IMR-90 (cell line): ENCODE measurements at regions not wholly inside any gene's neighbourhood (a gene's known extent, or its start where the extent isn't known, plus 50 kb on each side); places are given as distances from the start of the nearest gene placed in this dataset.

ENCODE experiments used
- ATAC-seq: fragments of 200-7000 bp; cut with Tn5 transposase; 2 replicates; pipeline ENCODE4 v1.9.1; 2020; ENCODE audit warnings: low read depth, mild to moderate bottlenecking, moderate library complexity
- BruUV-seq: library from RNA; stranded (reverse); fragments of 400-500 nt; replicated peaks from 2 replicates; lab custom pipeline; 2021; lab: Mats Ljungman, UMichigan
- CTCF ChIA-PET: fragments of 300-600 bp; formaldehyde crosslinking; extraction: SDS; loops from one replicate; lab custom pipeline; 2021; ENCODE audit warnings: antibody characterized with exemption; lab: Yijun Ruan, JAX
- POLR2A ChIA-PET: fragments of 300-600 bp; sonication (Branson Sonifier 250); formaldehyde crosslinking; loops from one replicate; lab custom pipeline; 2022; ENCODE audit warnings: antibody characterized with exemption; ENCODE audit not compliant: unreplicated experiment; lab: Charles Lee
- DNase-seq: peaks from one replicate; pipeline ENCODE4 v3.0.0; 2013
- H2AFZ ChIP-seq: replicated peaks from 2 replicates; pipeline ENCODE3; 2013; ENCODE audit warnings: low read length, mild to moderate bottlenecking; ENCODE audit not compliant: poor library complexity
- H2AK5ac ChIP-seq: 2 replicates; pipeline ENCODE4 v1.6.1; 2013; ENCODE audit warnings: low read depth, low read length, inconsistent platforms
- H2AK9ac ChIP-seq: replicated peaks from 2 replicates; pipeline ENCODE3; 2013; ENCODE audit warnings: mild to moderate bottlenecking, low read depth, low read length, moderate library complexity; ENCODE audit not compliant: poor library complexity
- H2BK120ac ChIP-seq: 2 replicates; pipeline ENCODE4 v1.6.1; 2013; ENCODE audit warnings: low read depth, low read length, inconsistent platforms
- H2BK15ac ChIP-seq: 3 replicates; pipeline ENCODE4 v1.6.1; 2013; ENCODE audit warnings: low read depth, low read length, inconsistent platforms
- H2BK20ac ChIP-seq: 2 replicates; pipeline ENCODE4 v1.6.1; 2013; ENCODE audit warnings: low read depth, mild to moderate bottlenecking, inconsistent platforms, low read length, moderate library complexity
- H2BK5ac ChIP-seq: 2 replicates; pipeline ENCODE4 v1.6.1; 2013; ENCODE audit warnings: mild to moderate bottlenecking, low read depth, low read length, inconsistent platforms; ENCODE audit not compliant: poor library complexity, severe bottlenecking
- H3K14ac ChIP-seq: replicated peaks from 2 replicates; pipeline ENCODE4 v1.6.1; 2013; ENCODE audit warnings: low read depth, low read length, inconsistent platforms
- H3K18ac ChIP-seq: 2 replicates; pipeline ENCODE4 v1.6.1; 2013; ENCODE audit warnings: low read depth, low read length, control low read depth
- H3K23ac ChIP-seq: 2 replicates; pipeline ENCODE4 v1.6.1; 2013; ENCODE audit warnings: low read depth, low read length, inconsistent platforms
- H3K27ac ChIP-seq: 2 replicates; pipeline ENCODE4 v1.5.1; 2013; ENCODE audit warnings: mild to moderate bottlenecking, control low read depth, low read length; ENCODE audit not compliant: insufficient read depth
- H3K27me3 ChIP-seq: 2 replicates; pipeline ENCODE4 v1.6.1; 2013; ENCODE audit warnings: low read length; ENCODE audit not compliant: control insufficient read depth, insufficient read depth
- H3K36me3 ChIP-seq: 2 replicates; pipeline ENCODE4 v1.6.1; 2013; ENCODE audit warnings: low read length, mixed read lengths; ENCODE audit not compliant: control insufficient read depth, insufficient read depth
- H3K4ac ChIP-seq: 2 replicates; pipeline ENCODE4 v1.6.1; 2013; ENCODE audit warnings: low read depth, low read length, inconsistent platforms
- H3K4me1 ChIP-seq: 2 replicates; pipeline ENCODE4 v1.6.1; 2013; ENCODE audit warnings: low read length, mixed read lengths; ENCODE audit not compliant: control insufficient read depth, insufficient read depth
- H3K4me2 ChIP-seq: 2 replicates; pipeline ENCODE4 v1.6.1; 2013; ENCODE audit warnings: low read depth, mild to moderate bottlenecking, control low read depth, low read length, moderate library complexity
- H3K4me3 ChIP-seq: 2 replicates; pipeline ENCODE4 v1.5.1; 2013; ENCODE audit warnings: low read depth, mild to moderate bottlenecking, control low read depth, low read length, moderate library complexity; ENCODE audit not compliant: insufficient read depth
- H3K56ac ChIP-seq: 2 replicates; pipeline ENCODE4 v1.6.1; 2013; ENCODE audit warnings: low read length, inconsistent platforms; ENCODE audit not compliant: insufficient read depth; ENCODE audit errors: extremely low read depth
- H3K79me1 ChIP-seq, 2 experiments: 2 replicates each; pipeline ENCODE4 v1.6.1; 2013; ENCODE audit warnings: low read length in 2 of 2, inconsistent platforms in 1 of 2, low read depth in 1 of 2
- H3K9ac ChIP-seq: 2 replicates; pipeline ENCODE4 v1.6.1; 2013; ENCODE audit warnings: low read depth, low read length, control low read depth
- H3K9me1 ChIP-seq: 2 replicates; pipeline ENCODE4 v1.6.1; 2013; ENCODE audit warnings: low read length, inconsistent platforms; ENCODE audit not compliant: insufficient read depth
- H3K9me3 ChIP-seq: 2 replicates; pipeline ENCODE4 v1.6.1; 2013; ENCODE audit warnings: low read length; ENCODE audit not compliant: control insufficient read depth, insufficient read depth
- H4K20me1 ChIP-seq: 2 replicates; pipeline ENCODE4 v1.6.1; 2013; ENCODE audit warnings: low read length, inconsistent platforms; ENCODE audit not compliant: insufficient read depth
- H4K5ac ChIP-seq: 2 replicates; pipeline ENCODE4 v1.6.1; 2013; ENCODE audit warnings: mild to moderate bottlenecking, low read depth, low read length, control low read depth
- H4K8ac ChIP-seq, 2 experiments: 2 replicates each; pipeline ENCODE4 v1.6.1; 2013; ENCODE audit warnings: low read depth in 2 of 2, low read length in 2 of 2, control low read depth in 1 of 2, inconsistent platforms in 1 of 2
- H4K91ac ChIP-seq: 2 replicates; pipeline ENCODE4 v1.6.1; 2013; ENCODE audit warnings: low read depth, low read length, inconsistent platforms; ENCODE audit not compliant: insufficient read depth
- BHLHE40 ChIP-seq: fragments of 150-350 bp; IDR thresholded peaks from 2 replicates; pipeline ENCODE4 v1.6.1; 2016; ENCODE audit warnings: mild to moderate bottlenecking, low read depth, low read length
- CHD1 ChIP-seq: IDR thresholded peaks from 2 replicates; pipeline ENCODE4 v1.6.1; 2012; ENCODE audit warnings: low read depth, low read length, improper control_type of control experiment
- MAFK ChIP-seq: IDR thresholded peaks from 2 replicates; pipeline ENCODE4 v1.6.1; 2012; ENCODE audit warnings: low read depth, low read length, improper control_type of control experiment
- MAZ ChIP-seq: IDR thresholded peaks from 2 replicates; pipeline ENCODE4 v1.6.1; 2012; ENCODE audit warnings: low read depth, mild to moderate bottlenecking, low read length, improper control_type of control experiment, moderate library complexity, borderline replicate concordance
- MXI1 ChIP-seq: IDR thresholded peaks from 2 replicates; pipeline ENCODE4 v1.6.1; 2012; ENCODE audit warnings: low read depth, mild to moderate bottlenecking, low read length, moderate library complexity, borderline replicate concordance
- NFE2L2 ChIP-seq: fragments of 150-350 bp; IDR thresholded peaks from 2 replicates; pipeline ENCODE4 v1.6.1; 2016; ENCODE audit warnings: low read depth, mild to moderate bottlenecking, low read length
- POLR2A ChIP-seq: IDR thresholded peaks from 2 replicates; pipeline ENCODE4 v1.6.1; 2012; ENCODE audit warnings: mild to moderate bottlenecking, low read depth, low read length
- RAD21 ChIP-seq: IDR thresholded peaks from 2 replicates; pipeline ENCODE4 v1.6.1; 2012; ENCODE audit warnings: low read length, improper control_type of control experiment
- RCOR1 ChIP-seq: IDR thresholded peaks from 2 replicates; pipeline ENCODE4 v1.6.1; 2012; ENCODE audit warnings: mild to moderate bottlenecking, low read length, improper control_type of control experiment; ENCODE audit not compliant: insufficient replicate concordance
- SMC3 ChIP-seq: fragments of 150-350 bp; IDR thresholded peaks from 2 replicates; pipeline ENCODE4 v1.6.1; 2016; ENCODE audit warnings: low read depth, mild to moderate bottlenecking, antibody characterized with exemption, low read length, moderate library complexity
- WGBS, 2 experiments: methylation state at CpG; one replicate each; pipeline versions ENCODE4 v1.1.5 to v1.1.7; 2013; ENCODE audit warnings: missing lambda C conversion rate in 2 of 2; ENCODE audit not compliant: insufficient read length in 1 of 2; ENCODE audit errors: extremely low coverage in 2 of 2; 5-methylcytosine and 5-hydroxymethylcytosine counted together
- dilution Hi-C: fragments of 300-500 bp; cut with HindIII; formaldehyde crosslinking; loops from one replicate; pipeline ENCODE4 v1.14.3; 2018; ENCODE audit warnings: low sequenced_read_pairs; ENCODE audit not compliant: unreplicated experiment
- in situ Hi-C: fragments of 300-500 bp; cut with MboI; formaldehyde crosslinking; loops from 3 replicates; pipeline ENCODE4 v1.14.3; 2019; ENCODE audit warnings: low sequenced_read_pairs, inconsistent platforms, mixed read lengths
- intact Hi-C: fragments of 100-400 bp; cut with micrococcal nuclease; formaldehyde crosslinking; loops from 2 replicates; pipeline ENCODE4 v1.10.0; 2022
- TF ChIP-seq, protein P1 (sequence below): fragments of 150-350 bp; IDR thresholded peaks from 2 replicates; pipeline ENCODE4 v1.6.1; 2016; ENCODE audit warnings: low read depth, mild to moderate bottlenecking, low read length, moderate library complexity, borderline replicate concordance
- TF ChIP-seq, protein P2 (sequence below): conservative IDR thresholded peaks from 2 replicates; pipeline ENCODE4 v1.5.1; 2012; ENCODE audit warnings: mild to moderate bottlenecking, low read depth, low read length, improper control_type of control experiment

DNA sequence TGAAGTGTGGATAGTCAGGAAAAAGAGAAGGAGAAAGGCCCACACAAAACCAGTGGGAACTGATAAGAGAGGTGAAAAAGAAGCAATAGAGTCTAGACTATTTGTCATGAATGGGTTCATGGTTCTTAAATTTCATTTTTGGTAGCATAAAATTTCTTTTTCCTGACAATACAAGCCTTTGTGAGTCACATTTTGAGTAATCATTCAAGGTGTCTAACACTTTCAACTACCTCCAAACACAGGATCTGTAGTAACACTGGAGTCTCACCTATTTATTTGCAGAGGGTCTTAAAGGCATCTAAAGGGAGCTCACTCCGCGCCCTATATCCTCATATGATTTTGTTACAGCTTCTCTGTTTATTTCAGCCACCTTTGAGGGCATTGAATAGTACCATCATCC is 96.0 kb downstream of the SAMD9 start:
- no TSS peak for BruUV-seq
- no peak overlapping the region for H3K27ac ChIP-seq
- WGBS, 2 experiments, result no CpG with 5 or more reads among the region's 2 CpGs
- no peak for ATAC-seq
- H3K9me3 ChIP-seq, result no peaks in the 10 kb centered on the region
- no peak for DNase-seq
- peak overlapping the region in 1 of 2 experiments; percentile 22; a peak in 2 of 4 replicates for H4K8ac ChIP-seq
- H2AK5ac ChIP-seq, result peak overlapping the region; percentile 62; the same call in 1 of the 2 replicates
- peak overlapping the region; percentile 86; the same call in 1 of the 2 replicates for H3K4ac ChIP-seq
- peak overlapping the region; percentile 80; the same call in 2 of the 3 replicates for H2BK15ac ChIP-seq
- H3K9ac ChIP-seq, result no peak overlapping the region
- H3K4me2 ChIP-seq, result peak overlapping the region; percentile 17; the same call in 1 of the 2 replicates
- in situ Hi-C loops, result no loop called here
- CTCF ChIA-PET, result interaction anchor here (1.0 kb wide), 1 partner anchor 23 kb away, joined by 3 read pairs; no protein-coding TSS in a partner anchor
- peak overlapping the region; percentile 33 for H2BK5ac ChIP-seq
- H3K36me3 ChIP-seq, result no peaks in the 10 kb centered on the region
- H3K18ac ChIP-seq, result peak overlapping the region; percentile 80
- H3K27me3 ChIP-seq, result no peaks in the 10 kb centered on the region
- H3K23ac ChIP-seq, result peak overlapping the region; percentile 63; the same call in 1 of the 2 replicates
- intact Hi-C loops, result no loop called here
- H3K4me3 ChIP-seq, result no peak overlapping the region
- H2BK120ac ChIP-seq, result peak overlapping the region; percentile 84
- peak overlapping the region; percentile 55 for H3K14ac ChIP-seq
- peak overlapping the region; percentile 82; the same call in 1 of the 2 replicates for H2BK20ac ChIP-seq
- peak overlapping the region; percentile 74 for H4K91ac ChIP-seq
- peaks cover 4% of the 10 kb centered on the region; the same call in 1 of the 2 replicates for H3K9me1 ChIP-seq
- H2AFZ ChIP-seq, result peak overlapping the region; percentile 53
- H3K4me1 ChIP-seq, result peaks cover 17% of the 10 kb centered on the region
- H4K20me1 ChIP-seq, result no peaks in the 10 kb centered on the region
- POLR2A ChIA-PET, result no interaction called here
- dilution Hi-C loops, result no loop called here
- no peak overlapping the region for H3K56ac ChIP-seq
- H3K79me1 ChIP-seq, result peaks cover 0 to 15% of the 10 kb centered on the region in 2 experiments; a peak in 3 of 4 replicates
- no peak overlapping the region for H2AK9ac ChIP-seq
- H4K5ac ChIP-seq, result peak overlapping the region; percentile 61; the same call in 1 of the 2 replicates
- TF ChIP-seq MAFK (no peak), POLR2A (no peak), BHLHE40 (no peak), CHD1 (no peak), RAD21 (no peak), NFE2L2 (no peak), MXI1 (no peak), SMC3 (no peak), RCOR1 (no peak), MAZ (no peak)
- TF ChIP-seq, protein P1, sequence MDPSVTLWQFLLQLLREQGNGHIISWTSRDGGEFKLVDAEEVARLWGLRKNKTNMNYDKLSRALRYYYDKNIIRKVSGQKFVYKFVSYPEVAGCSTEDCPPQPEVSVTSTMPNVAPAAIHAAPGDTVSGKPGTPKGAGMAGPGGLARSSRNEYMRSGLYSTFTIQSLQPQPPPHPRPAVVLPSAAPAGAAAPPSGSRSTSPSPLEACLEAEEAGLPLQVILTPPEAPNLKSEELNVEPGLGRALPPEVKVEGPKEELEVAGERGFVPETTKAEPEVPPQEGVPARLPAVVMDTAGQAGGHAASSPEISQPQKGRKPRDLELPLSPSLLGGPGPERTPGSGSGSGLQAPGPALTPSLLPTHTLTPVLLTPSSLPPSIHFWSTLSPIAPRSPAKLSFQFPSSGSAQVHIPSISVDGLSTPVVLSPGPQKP, result no peak
- TF ChIP-seq, protein P2, sequence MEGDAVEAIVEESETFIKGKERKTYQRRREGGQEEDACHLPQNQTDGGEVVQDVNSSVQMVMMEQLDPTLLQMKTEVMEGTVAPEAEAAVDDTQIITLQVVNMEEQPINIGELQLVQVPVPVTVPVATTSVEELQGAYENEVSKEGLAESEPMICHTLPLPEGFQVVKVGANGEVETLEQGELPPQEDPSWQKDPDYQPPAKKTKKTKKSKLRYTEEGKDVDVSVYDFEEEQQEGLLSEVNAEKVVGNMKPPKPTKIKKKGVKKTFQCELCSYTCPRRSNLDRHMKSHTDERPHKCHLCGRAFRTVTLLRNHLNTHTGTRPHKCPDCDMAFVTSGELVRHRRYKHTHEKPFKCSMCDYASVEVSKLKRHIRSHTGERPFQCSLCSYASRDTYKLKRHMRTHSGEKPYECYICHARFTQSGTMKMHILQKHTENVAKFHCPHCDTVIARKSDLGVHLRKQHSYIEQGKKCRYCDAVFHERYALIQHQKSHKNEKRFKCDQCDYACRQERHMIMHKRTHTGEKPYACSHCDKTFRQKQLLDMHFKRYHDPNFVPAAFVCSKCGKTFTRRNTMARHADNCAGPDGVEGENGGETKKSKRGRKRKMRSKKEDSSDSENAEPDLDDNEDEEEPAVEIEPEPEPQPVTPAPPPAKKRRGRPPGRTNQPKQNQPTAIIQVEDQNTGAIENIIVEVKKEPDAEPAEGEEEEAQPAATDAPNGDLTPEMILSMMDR, result no peak
